HG03571 (cell line): ENCODE measurements at regions not wholly inside any gene's neighbourhood (a gene's known extent, or its start where the extent isn't known, plus 50 kb on each side); places are given as distances from the start of the nearest gene placed in this dataset.
A peak's percentile ranks its signal among the peaks of the same experiment; 100 is the strongest.

Source experiments
- ATAC-seq: cut with Tn5 transposase; IDR thresholded peaks from one replicate; pipeline ENCODE4 v1.9.1; 2021; ENCODE audit not compliant: unreplicated experiment

DNA sequence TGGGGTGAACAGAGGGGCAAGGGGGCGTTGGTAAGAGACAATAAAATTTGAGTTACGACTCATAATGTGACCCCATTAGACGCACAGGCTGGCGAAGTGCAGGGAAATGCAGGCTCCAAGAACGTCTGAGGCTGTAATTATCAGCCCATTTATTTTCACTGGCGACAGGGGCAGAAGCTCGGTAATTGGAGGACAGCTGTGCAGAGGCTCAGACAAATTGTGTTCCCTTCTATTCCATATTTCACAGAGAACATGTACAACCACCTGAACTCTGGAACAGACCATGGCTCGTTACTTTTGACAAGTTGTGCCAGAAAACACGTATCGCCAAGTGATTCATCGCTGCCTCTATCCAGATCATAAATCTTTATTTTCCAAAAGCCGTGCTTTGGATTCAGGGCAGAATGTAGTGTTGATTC lies 137.3 kb upstream of the FRMD4A start:
- ATAC-seq = no peak

DNA sequence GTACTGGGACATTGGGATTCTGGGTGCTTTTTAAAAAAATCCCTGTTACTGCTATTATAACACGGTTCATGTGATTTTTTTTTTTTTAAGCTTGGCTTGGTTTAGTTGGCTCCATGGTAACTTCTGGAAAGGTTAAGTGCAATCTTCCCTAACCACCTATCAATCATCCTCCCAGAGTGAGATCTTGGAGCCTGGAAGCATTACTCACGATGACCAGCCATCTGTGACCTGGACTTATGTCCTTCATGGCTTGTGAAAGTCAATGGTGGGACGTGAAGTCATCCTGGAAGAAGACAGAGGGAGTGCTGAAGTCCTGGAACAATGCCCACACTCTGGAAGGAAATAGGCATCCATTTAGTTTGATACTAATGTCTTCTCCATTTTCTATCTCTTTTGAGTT lies 135.5 kb upstream of the FRMD4A start:
- ATAC-seq = no peak

GRCh38 chr10:14460447-14460846 lies 129.7 kb upstream of the FRMD4A start:
- ATAC-seq = no peak

GRCh38 chr10:14459665-14460064 lies 128.9 kb upstream of the FRMD4A start:
- ATAC-seq = no peak

DNA sequence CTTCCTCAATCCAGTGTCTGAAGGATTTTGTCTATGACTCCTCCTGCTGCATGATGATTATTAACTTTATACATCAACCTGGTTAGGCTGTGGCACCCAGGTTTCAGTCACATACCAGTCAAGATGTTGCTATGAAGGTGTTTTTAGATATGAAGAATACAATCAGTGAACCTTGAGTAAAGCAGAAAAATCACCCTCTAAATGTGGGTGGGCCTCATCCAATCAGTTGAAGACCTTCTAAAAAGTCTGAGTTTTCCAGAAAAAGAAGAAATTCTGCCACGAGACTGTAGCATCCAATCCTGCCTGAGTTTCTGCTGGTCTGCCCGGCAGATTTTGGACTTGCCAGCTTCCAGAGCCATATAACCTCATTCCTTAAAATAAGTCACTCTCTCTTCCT lies 126.1 kb upstream of the FRMD4A start:
- ATAC-seq = peak; percentile 25

GRCh38 chr10:14456218-14456869 lies 125.6 kb upstream of the FRMD4A start:
- ATAC-seq = peak; percentile 61

DNA sequence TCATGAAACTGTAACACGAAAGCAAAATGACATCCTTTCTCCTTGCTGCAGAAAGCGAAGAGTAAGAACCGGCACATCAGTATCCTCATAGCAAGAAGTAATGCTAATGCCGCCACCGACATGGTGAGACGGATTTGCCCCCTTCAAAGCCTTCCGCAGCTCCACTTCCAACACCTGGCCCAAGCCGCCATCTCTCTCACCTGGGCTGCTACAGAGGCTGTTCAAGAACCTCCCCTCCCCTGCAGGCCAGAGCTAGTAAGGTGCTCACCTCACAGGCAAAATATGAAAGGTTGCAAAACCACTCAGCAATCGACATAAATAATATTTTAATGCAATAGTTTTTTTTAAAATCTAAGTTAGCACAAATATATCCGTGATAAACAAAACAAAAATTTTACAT lies 123.9 kb upstream of the FRMD4A start:
- ATAC-seq = no peak

DNA sequence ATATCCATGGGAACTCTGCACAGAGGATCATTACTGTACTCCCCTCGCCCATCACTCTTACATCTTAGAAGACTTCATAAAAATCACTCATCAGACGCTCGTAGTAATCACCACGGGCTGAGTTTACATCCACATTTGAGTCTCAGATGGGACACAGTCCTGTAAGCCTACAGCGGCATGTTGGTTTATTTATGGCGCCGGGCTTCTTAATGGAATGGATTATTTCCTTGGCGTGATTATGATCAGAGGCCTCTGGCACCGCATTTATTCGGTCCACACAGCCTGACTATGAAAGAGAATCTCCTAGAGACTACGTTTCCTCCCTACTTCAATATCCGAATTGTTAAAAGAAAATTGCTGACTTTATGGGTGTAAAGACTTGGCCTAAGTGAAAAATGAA lies 123.5 kb upstream of the FRMD4A start:
- no peak for ATAC-seq

DNA sequence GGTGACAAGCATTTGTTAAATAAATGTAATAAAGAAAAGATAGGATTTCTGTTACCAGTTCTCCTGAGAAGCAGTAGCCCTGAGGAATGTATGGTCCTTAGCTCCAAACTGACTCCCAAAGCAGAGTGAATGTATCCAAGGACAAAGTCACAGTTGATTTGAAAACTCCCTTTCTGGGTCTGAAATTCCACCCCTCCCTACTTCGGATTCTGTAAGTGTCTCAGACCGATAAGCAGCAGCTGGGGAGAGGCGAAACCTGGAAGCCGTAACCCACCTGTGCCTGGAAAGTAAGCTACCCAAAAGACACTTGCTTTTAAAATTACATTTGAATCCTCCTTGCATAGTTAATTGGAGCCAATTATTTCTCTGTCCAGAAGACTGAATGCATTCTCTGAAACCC lies 122.9 kb upstream of the FRMD4A start:
- ATAC-seq = no peak

- no peak for ATAC-seq
Measured at GRCh38 chr10:14451341-14451740, 120.6 kb upstream of the FRMD4A start.

DNA sequence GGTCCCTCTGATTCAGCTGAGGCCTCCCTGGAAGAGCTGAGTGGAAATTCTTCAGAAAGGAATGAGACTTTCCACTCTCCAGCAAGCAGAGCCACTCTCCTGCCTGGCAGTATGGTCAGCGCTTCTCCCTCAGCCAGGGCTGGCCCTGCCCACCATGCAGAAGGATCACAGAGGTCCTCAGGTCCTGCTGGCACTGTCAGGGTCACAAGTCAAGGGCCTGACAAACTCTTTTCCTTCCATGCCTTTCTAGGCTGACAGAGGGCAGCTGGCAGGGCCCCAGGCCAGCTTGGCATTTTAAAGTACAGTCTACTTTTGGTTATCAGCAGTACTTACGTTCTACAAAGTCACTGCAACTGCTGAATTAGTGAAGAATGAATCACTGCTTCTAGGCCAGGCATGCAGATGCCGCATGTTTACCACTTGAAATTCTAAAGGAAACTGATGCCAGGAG lies 119.3 kb upstream of the FRMD4A start:
- no peak for ATAC-seq

DNA sequence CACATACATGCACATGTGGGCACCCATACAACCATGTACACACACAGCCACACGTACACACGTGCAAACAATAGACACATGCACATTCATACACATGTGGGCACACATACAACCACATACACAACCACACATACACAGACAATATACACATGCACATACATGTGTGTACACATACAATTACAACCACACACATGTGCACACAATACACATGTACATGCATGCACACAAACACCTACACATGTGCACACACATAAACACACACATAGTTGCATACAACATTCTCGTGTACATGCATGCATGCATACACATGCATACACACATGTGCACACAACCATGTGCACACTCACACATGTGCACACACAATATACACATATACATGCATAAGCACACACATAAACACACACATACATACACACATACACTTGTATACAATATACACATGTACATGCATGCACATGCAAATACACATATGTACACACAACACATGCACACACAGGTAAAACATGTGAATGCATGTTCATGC lies 118.6 kb upstream of the FRMD4A start:
- no peak for ATAC-seq

DNA sequence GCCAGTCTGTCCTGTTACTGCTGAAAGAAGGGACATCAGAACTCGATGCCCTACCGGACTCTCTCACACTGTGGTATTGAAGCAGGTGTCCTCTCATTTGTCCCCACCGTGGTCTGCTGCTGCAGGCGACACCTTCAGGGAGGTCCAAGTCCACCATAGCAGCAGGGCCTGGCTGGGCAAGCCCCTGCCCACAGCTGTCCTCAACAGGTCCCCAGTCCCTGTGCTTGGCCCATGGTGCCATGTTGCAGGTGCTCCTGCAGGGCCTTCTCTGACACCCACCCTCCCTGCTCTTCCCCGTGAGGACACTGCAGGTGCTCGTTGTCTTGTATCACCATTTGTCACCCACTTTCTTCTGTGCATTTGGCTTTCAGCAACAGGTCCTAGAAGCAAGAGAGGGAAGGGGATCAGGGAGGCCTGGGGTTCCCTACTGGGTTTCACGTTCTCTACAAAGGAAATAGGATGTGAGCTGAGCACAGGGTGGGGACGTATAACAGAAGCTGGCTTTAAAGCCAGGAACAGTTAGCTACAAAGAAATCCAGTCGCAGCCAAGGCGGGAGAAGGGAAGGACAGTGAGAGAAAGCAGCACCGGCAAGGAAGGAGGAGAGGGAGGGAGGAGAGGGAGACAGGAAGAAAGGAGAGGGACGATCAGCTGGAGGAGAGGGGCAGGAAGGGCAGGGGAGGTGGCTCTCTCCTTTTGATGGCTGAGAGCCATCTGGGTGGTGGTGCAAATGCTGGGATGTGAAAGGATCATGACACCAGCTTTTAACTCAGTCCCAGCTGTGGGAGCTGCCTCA lies 117.7 kb upstream of the FRMD4A start:
- no peak for ATAC-seq

DNA sequence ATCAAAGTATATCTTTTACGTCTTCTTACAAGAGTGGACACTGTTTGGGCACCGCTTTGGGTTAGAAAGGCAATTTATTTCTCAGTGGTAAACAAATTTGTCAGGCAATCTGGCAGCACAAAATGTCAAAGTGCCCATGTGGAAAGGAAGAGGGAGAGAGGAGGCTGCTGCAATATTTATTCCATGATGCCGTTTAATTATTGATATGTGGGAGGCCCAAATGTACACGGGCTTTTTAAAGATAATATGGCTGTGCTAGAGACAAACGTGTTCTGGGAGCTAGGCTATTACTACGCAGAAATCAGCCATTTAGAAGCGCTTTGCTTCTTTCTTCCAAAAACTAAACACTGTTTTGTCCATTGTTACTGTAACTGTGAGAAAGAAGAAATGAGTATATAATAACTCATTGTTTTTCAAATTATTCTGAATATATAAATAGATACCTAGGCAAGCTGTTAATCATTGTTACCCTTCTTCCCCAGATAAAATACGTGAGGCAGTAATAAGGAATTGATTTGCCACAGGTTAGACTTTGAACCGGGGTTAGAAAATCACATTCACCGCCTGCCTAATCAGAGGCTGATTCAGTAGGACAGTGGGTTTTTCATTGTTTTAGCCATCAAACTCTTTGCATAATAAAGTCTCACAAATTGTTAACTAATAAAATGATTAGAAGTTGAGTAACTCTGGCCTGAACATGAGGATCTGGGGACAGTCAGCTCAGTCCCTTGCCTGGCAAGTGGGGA lies 116.5 kb upstream of the FRMD4A start:
- ATAC-seq = no peak

DNA sequence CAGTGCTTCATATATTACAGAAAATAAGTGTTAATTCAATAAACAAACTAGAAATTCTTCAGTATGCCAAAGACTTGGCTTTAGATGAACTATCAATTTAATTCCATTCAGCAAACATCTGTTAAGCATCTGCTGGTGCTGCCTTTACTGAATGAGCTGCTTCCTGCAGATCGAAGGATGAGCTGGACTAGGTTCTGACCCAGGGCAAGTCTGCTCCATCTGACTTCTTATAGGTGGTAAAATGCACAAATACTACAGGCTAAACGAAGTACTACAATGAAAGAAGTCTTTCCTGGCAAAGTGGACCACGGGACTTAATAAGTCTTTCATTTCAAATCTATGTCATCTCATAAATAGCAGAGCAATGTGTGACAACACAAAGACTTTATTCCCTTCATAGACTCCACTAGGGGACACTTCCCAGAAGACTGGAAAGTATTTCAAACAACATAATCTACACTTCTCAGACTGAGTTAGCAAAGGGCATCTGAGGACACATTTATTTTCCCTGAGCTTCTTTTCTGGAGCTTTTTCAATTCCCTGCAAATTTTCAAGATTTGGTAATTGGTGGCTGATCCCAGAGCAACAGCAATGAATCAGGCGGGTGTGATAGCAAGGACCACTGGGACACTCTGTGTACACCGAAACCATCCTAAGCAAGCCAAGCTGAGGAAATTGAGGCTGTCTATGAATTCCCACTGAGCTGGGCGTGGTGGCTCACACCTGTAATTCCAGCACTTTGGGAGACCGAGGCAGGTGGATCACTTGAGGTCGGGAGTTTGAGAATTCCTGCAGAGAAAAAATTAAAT lies 108.9 kb upstream of the FRMD4A start:
- no peak for ATAC-seq

DNA sequence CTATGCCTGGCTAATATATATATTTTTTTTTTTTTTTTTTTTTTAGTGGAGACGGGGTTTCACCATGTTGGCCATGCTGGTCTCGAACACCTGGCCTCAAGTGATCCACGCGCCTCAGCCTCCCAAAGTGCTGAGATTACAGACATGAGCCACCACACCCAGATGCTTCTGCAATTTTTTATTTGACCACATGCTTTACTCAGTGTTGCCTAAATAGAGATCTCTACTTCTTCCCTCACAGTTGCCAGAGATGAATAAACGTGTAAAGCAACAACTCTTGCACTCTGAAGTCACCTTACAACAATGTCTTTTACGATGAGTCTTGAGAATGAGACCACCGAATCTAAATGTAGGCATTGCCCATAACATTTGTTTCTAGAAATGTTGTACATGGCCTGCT lies 107.9 kb upstream of the FRMD4A start:
- no peak for ATAC-seq

GRCh38 chr10:14438057-14438456 lies 107.3 kb upstream of the FRMD4A start:
- no peak for ATAC-seq

GRCh38 chr10:14435976-14436632 lies 105.4 kb upstream of the FRMD4A start:
- ATAC-seq = no peak

DNA sequence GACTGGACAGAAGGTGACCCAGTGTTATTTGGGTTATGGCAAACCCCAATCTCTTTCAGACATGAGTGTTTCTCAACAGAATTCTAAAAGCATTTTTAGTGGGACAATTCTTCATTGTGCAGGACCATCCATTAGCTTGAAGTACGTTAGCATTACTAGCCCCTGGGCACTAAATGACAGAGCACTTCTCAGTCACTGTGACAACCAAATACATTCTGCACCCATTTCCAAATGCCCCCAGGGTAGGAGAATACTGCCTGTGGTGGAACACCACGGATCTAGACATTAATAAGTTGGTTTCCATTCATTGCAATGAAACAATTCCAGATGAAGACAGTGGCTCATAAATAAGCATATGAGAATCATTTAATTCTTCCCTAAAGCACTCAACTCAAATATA lies 102.4 kb upstream of the FRMD4A start:
- ATAC-seq = no peak

DNA sequence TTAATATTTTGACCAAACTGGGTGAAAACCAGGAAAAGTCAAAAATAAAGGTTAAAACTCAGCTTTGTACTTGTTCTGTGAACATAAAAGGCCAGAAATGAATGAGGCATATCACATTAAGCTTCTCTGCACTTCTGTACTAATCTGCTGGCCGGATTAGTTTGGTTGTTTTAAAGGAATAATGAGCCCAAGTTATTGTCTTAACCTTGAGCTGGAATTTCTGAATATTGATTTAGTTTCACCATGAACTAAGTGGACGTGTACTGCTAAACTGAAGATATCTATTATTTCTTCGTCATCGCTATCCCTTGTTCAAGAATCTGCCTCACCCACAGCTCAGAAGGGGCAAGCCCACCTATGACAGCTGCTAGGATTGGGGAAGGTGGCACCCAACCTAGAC lies 101.1 kb upstream of the FRMD4A start:
- no peak for ATAC-seq
